ENCODE measurements at regions not wholly inside any gene's neighbourhood (a gene's known extent, or its start where the extent isn't known, plus 50 kb on each side); places are given as distances from the start of the nearest gene placed in this dataset.

DNA sequence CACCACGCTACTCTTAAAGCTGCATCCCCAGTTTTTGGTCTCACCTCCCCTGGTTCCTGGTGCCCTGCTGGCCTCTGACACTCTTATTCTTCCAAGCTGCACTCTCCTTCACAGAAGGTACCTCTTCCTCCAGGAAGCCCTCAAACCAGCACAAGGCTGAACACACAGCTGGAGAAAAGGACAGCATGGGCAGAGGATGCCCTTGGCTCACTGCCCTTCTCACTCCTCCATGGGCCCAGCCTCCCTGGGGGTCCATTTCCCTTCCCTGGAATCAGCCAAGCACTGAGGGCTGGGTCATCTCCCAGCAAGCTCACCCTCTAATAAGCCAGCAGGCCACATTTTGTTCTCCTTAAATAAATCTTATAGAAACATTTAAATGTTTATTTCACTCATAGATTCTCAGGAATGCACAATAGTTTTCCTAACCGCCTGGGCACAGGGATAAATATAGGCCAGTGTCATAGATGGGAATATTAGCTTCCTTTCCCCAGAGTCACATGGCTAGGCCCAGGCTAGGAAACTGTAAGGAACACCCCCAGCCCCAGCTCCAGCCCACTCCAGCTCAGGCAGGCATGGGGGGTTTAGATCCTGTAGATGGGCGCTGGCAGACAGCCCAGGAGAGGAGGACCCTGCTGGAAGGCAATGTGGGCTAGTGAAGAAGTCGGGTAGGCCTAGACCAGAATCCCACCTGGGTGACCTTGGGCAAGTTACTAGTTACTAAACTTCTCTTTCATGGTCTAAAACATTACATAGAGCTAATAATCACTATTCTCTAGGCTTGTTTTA, 51.5 kb downstream of the IRAG1 start:
- DNase-seq = no peak

DNA sequence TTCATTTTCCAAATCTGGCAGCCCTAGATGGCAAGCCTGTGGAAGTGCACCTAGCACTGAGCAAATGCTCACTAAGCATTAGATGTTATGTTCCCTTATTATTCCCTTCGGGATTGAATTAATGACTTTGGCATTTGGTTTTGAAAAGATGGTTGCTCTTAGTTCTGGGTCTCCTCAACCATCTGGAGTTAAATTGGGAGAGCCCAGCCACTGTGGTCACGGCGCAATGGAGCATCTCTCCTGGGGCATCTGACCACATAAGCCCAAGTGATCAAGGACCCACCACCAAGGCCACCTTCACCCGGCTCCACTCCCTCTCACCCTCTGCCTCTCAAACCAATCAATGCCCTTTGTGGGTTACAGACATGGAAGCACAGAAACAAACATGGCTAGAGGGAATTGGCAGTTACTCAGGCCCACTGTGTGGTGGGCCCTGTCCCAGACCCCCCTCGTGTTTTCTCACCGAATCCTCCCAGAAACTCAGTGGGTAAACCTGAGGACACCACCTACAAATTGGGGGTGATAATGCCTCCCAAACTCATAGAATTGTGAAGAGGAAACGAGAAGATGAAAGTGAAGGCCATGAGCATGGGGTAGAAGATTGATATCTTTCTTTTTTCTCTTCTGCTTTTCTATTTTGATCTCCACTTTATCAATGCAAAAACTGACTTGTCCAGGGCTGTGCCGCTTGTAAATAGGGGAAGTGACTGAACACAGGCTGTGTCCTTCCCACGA, 52.2 kb downstream of the IRAG1 start:
- DNase-seq = no peak

GRCh38 chr11:10640308-10640707, 53.2 kb downstream of the IRAG1 start:
- DNase-seq = no peak

DNA sequence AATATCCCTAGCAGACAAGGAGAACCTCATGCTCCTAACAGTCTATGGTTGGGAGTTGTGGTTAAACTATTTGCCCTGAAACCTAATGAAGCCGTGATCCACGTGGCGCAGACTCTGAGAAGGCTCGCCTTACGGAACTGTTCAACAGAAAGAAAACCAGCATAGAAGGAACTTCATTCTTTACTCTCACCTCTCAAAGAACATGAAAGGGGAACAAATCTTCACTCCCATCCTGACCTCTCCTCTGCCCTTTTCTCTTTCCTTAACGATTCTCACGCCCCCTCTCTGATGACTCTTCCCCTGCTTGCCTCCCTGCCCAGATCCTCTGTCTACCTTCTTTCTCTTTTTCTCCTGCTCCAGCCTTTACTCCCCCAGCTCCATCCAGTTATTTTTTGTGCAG, 54.2 kb downstream of the IRAG1 start:
- DNase-seq = no peak

- no peak for DNase-seq
Measured at GRCh38 chr11:10638316-10638925, 55.1 kb downstream of the IRAG1 start.

- no peak for DNase-seq
Measured at GRCh38 chr11:10637731-10638151, 55.8 kb downstream of the IRAG1 start.

- no peak for DNase-seq
Measured at GRCh38 chr11:10634407-10634806, 59.1 kb downstream of the IRAG1 start.

DNA sequence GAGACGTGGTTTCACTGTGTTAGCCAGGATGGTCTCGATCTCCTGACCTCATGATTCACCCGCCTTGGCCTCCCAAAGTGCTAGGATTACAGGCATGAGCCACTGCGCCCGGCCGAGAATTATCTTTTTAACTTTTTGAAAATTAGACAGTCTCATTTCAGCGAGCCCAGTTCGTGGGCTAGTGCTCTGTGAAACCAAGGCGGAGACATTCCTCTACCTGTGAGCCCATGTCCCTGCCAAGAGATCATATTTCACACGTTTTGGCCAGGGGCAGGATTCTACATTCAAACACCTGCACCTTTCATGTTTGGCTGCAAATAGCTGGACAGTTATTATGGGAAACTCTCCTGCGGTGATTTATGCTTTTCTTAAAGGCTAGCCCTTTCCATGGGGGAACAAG, 60.3 kb downstream of the IRAG1 start:
- no peak for DNase-seq

DNA sequence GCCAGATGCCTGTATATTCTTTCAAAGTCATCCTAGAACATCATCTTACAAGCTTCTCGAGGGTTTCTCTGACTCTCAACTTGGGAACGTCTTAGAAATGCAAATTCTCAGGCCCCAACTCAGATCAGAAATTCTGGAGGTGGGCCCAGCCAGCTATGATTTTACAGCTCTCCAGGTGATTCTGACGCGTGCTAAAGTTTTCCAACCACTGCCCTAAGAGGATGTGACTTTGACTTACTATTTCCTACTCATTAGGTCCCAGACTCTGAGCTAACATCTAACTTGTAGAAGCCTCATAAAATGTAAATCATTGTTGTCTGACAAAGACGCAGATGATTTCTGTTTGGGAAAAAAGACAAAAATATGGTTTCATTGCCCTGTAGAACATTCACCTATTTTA, 61.1 kb downstream of the IRAG1 start:
- no peak for DNase-seq

DNA sequence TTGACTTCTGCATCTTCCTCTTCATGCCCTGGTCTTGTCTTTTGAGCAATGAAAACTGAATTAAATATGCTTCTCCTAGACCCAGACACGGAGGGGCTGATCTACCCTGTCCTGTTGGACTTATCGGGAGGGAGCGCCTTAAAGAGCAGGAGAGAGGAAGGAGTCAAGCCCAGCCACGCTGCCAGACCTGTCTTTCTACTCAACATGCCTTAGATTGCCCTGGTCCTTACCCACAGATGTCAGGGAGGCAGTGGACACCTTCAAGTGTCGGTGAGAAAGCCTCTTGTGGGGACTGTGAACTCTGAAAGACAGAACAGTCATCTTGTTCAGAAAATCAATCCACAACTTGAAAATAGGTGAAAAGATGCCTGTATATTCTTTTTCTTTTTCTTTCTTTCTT, 61.8 kb downstream of the IRAG1 start:
- no peak for DNase-seq

GRCh38 chr11:10629411-10630002, 61.0 kb upstream of the LYVE1 start:
- no peak for DNase-seq

- no peak for DNase-seq
Measured at GRCh38 chr11:10628508-10629236, 60.2 kb upstream of the LYVE1 start.

DNA sequence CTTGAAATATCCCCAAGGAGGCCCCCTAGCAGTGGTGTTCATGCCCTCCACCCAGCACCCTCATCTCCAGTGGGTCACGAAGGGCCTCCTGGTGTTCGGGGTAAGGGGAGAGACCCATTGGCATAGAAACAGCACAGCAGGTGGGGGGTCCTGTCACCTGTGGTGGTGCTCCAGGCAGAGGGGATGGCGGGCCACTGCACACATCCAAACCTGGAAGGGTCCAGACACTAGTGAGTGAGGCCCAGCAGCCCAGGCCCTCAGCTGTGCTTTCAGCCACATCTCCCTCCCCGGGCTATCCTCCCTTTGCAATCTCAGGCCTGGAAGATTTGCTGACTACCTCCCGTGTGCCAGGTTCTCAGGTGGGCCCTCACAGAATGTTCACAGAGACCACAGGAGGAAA, 59.4 kb upstream of the LYVE1 start:
- no peak for DNase-seq

GRCh38 chr11:10627291-10627690, 58.8 kb upstream of the LYVE1 start:
- no peak for DNase-seq

DNA sequence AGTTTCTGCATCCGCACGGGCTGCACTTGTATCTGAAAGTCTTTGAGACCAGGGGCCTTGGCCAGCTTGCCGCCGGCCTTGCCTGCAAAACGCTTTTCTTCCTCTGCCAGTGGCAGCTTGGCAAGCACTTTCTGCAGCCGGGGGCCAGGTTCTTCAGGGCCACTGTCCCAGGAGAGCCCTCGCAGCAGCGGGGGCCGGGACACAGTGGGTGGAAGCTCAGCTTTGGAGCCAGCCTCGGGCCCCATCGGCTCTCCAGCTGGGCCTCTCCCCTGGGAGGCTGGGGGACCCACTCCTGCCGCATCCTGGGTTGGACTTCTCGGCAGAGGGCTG, 57.5 kb upstream of the LYVE1 start:
- DNase-seq = no peak

- DNase-seq = no peak
Measured at GRCh38 chr11:10625281-10625981, 57.0 kb upstream of the LYVE1 start.

DNA sequence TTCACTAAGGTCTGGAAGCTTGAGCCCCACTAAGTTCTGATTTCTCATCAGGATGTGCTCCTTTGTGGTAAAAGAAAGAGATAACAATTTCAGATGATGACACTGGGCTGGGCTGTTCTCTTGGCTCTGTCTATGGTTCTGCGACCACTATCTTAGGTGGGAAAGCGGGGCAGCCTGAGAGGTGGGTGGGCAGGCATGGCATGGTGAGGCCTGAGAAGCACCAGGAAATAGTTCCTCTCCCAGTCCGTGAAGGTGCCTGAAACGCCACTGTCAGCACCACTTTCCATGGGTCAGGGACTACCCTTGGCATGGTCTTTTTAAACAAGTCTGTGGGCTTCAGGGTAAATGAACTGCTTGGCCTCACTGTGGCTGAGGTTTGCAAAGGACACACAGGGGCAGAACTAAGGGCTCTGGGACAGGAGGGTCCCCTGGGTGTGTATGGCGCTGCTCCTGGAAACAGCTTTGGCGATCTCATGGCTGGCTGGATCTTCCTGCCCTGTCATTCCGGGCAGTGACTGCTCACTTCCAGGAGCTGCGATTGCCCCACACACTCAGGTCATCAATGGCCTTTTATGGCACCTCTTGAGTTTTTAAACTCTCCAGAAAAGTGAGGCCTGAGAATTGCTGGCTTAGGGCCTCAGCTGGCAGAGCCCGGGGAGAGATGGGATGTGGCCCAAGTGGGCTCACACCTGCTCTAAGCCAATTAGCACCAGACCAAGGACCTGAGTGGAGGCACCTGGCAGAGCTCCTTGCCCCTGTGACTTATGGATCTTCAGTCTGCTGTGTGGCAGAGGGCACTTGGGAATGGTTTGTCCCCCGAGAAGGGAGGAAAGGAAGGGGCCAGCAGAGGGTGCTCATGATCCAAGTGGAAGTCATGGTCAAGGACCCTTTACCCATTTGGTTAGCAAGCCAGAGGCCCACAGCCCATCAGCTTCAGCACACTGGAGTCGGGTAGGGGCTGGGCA, 55.6 kb upstream of the LYVE1 start:
- peak in 1 of 2 experiments; percentile 25 for DNase-seq

GRCh38 chr11:10622957-10623791, 54.7 kb upstream of the LYVE1 start:
- peak; percentile 30 to 38 for DNase-seq

DNA sequence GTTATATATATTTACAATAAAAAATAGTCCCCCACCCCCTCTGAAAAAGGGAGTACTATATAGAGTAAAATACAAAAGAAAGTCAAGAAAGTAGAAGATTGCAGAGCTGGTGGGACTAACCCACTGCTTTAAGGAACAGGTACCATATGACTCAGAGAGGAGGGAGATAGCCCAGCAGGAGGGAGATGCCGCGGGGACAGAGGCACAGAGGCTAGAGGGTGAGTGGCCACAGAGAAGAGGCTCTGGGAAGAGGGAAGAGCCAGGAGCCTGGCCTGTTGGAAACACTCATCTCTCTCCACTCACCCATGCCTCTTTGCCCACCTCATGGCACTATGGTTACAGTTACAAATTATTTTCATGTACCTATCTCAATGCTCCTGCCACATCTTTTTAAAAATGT, 53.6 kb upstream of the LYVE1 start:
- no peak for DNase-seq

DNA sequence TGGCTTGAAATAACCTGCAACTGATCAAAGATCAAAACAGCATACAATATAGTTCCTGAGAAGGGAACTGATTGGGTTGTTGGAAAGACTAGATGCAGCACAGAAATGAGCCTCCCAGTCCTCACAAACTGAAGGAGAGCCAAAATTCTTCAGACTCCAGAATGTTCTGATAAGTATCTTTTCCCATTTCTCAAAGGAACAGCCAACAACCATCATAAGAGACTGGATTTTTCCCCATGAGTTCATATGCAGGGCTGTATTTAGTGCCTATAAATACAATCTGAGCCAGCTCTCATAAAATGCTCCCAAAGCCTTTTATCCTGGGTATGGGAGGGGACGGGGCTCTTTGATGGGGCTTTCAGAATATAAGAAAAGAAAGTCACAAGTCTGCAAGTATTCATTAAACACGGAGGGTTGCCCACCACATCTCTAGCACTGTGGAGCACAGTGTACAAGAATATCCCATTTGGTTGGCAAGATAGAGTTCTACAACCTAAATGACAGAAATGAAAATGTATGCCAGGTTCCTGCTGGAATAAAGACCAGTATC, 50.7 kb upstream of the LYVE1 start:
- no peak for DNase-seq

Measured in activated T-cell treated with anti-CD3 and anti-CD28 coated beads, Interleukin-2, amount 50 U/mL, for 48 hours (primary cell).